Neural crest cell (in vitro differentiated cells): ENCODE measurements at regions not wholly inside any gene's neighbourhood (a gene's known extent, or its start where the extent isn't known, plus 50 kb on each side); places are given as distances from the start of the nearest gene placed in this dataset.

Experiments used
- DNase-seq: peaks from one replicate; pipeline ENCODE4 v3.0.0; 2021; ENCODE audit warnings: low read depth, mixed read lengths, low spot score
- H3K27ac Mint-ChIP-seq: one replicate; pipeline ENCODE4 v1.8.0; 2021; ENCODE audit warnings: mild to moderate bottlenecking, mixed read lengths; ENCODE audit not compliant: unreplicated experiment
- H3K27me3 Mint-ChIP-seq: 2 replicates; pipeline ENCODE4 v1.8.0; 2021; ENCODE audit warnings: low read depth, mild to moderate bottlenecking, mixed read lengths
- H3K36me3 Mint-ChIP-seq: 2 replicates; pipeline ENCODE4 v1.8.0; 2021; ENCODE audit warnings: low read depth, mild to moderate bottlenecking, mixed read lengths
- H3K4me1 Mint-ChIP-seq: 2 replicates; pipeline ENCODE4 v1.8.0; 2021; ENCODE audit warnings: mixed read lengths
- H3K4me3 Mint-ChIP-seq: one replicate; pipeline ENCODE4 v1.8.0; 2021; ENCODE audit warnings: mild to moderate bottlenecking, mixed read lengths
- H3K9me3 Mint-ChIP-seq: 2 replicates; pipeline ENCODE4 v1.8.0; 2021; ENCODE audit warnings: mixed read lengths
- TF ChIP-seq, protein P1 (sequence below): fragments of 200-600 bp; sonication (generic); conservative IDR thresholded peaks from 2 replicates; pipeline ENCODE4 v1.5.0; 2021; ENCODE audit warnings: antibody characterized with exemption, mild to moderate bottlenecking

GRCh38 chr11:70523384-70524095, 125.2 kb downstream of the CTTN start:
- no peak overlapping the region for H3K27ac Mint-ChIP-seq
- no peak overlapping the region for H3K4me3 Mint-ChIP-seq
- no peaks in the 10 kb centered on the region for H3K36me3 Mint-ChIP-seq
- H3K9me3 Mint-ChIP-seq = no peaks in the 10 kb centered on the region
- no peaks in the 10 kb centered on the region for H3K27me3 Mint-ChIP-seq
- H3K4me1 Mint-ChIP-seq = peaks cover 54% of the 10 kb centered on the region
- DNase-seq = no peak
- TF ChIP-seq, protein P1, sequence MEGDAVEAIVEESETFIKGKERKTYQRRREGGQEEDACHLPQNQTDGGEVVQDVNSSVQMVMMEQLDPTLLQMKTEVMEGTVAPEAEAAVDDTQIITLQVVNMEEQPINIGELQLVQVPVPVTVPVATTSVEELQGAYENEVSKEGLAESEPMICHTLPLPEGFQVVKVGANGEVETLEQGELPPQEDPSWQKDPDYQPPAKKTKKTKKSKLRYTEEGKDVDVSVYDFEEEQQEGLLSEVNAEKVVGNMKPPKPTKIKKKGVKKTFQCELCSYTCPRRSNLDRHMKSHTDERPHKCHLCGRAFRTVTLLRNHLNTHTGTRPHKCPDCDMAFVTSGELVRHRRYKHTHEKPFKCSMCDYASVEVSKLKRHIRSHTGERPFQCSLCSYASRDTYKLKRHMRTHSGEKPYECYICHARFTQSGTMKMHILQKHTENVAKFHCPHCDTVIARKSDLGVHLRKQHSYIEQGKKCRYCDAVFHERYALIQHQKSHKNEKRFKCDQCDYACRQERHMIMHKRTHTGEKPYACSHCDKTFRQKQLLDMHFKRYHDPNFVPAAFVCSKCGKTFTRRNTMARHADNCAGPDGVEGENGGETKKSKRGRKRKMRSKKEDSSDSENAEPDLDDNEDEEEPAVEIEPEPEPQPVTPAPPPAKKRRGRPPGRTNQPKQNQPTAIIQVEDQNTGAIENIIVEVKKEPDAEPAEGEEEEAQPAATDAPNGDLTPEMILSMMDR = no peak

DNA sequence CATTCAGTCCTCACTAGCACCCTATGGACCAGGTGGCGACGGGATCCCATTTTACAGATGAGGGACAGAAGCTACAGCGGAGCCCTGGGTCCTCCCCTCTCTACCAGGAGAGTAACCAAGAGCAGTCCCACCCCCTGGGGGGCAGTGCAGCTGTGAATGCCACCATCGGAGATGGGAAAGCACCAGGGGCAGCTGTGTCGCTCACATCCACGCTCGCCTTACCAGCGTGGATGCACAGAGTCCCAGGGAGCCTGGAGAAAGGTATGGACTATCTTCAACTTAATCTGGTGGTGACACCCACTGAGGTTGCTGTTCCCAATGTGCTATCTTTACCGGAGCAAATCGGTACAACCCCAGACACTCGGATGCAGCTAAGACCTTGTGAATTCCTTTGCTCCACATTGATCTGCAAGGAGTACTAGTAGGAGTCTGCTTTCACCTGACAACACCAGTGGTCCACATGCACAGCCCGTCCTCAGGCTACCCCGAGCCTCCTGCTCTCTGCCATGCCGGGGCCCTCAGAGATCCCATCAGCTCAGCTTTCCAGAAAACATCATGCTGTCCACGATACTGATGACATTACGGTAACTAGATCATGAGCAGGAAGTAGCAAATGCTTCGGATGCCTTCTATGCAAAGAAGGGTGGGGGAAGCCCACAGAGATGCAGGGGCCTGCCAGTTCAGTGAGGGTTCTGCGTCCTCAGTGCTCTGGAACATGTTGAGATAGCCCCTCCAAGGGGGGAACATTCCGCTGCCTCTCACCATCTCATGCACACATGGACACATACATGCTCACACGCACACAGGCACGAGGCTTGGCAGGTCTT, 126.0 kb downstream of the CTTN start:
- peak overlapping the region; percentile 6 for H3K27ac Mint-ChIP-seq

GRCh38 chr11:70525006-70525405, 126.7 kb downstream of the CTTN start:
- Mint-ChIP-seq H3K36me3 (no peaks in the 10 kb centered on the region), H3K27ac (peak overlapping the region; percentile 6), H3K4me1 (peaks cover 53% of the 10 kb centered on the region), H3K4me3 (no peak overlapping the region), H3K9me3 (no peaks in the 10 kb centered on the region), H3K27me3 (no peaks in the 10 kb centered on the region)
- DNase-seq = no peak
- TF ChIP-seq, protein P1 = no peak

More for the DNA sequence above, 126.0 kb downstream of the CTTN start:
- TF ChIP-seq, protein P1 = no peak
- H3K36me3 Mint-ChIP-seq = no peaks in the 10 kb centered on the region
- peaks cover 53% of the 10 kb centered on the region for H3K4me1 Mint-ChIP-seq
- no peaks in the 10 kb centered on the region for H3K9me3 Mint-ChIP-seq
- no peak for DNase-seq
- peak overlapping the region; percentile 44 for H3K4me3 Mint-ChIP-seq
- H3K27me3 Mint-ChIP-seq = no peaks in the 10 kb centered on the region

DNA sequence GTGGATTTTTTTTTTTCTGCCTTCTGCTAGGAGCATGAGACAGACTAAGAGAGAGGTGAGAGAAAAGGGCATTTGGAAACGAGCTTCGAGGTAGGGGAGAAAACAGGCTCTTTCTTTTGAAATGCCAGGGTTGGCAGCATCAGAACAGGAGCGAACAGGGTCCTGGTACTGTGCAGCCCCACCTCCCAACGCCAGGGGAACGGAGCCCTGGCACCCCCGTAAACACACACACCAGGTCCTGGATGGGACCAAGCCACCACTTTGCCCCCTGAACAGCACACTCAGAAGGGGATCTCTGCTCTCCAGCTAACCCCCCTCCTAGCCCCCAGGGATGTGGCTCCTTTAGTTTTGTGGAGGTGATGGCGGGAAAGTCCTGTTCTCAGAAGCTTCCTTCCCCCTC, 127.1 kb downstream of the CTTN start:
- Mint-ChIP-seq H3K27ac (no peak overlapping the region), H3K4me1 (peaks cover 51% of the 10 kb centered on the region), H3K27me3 (no peaks in the 10 kb centered on the region), H3K9me3 (no peaks in the 10 kb centered on the region), H3K4me3 (no peak overlapping the region), H3K36me3 (no peaks in the 10 kb centered on the region)
- TF ChIP-seq, protein P1 = no peak
- no peak for DNase-seq

DNA sequence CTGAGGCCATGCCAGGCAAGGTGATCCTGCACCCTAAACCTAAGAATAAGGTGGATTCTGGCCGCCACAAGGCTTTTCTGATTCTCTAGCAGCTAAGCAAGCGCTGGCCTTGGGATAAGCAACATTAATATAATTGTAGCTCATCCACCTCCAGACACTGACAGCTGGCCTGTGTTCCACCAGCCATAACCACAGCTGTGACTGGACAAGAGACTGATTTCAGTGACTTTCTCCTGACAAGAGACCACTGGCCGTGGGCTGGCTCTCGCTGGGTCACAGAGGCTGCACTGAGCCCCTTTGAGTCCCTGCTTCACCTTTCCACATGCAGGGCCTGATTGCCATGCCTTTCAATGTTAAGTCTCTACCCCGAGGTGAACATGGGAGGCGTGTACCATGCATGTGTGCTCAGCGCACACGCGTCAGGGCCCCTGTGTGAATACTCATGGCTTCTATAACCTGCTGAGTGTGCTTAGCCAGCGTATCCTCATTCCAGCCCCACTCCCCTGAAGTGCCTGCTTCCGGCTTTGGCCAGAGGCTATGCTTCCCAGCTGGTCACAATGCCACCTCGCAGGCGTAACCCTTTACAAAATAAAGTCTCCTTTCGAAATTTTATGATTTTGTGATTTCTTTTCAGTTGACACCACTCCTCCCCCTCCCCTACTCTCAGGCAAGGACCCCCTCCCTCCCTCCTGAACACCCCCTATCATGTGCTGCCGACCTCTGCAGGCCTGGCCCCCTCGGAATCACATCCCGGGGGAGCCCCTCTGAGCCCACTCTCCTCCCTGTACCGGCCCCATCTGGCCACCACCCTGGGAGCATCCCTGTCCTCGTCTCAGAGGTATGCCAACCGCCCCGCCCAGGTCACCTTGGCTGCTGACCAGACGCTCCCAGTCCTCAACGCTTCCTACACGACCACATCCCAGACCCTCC, 128.1 kb downstream of the CTTN start:
- Mint-ChIP-seq H3K27ac (no peak overlapping the region), H3K27me3 (no peaks in the 10 kb centered on the region), H3K36me3 (no peaks in the 10 kb centered on the region), H3K4me1 (peaks cover 48% of the 10 kb centered on the region), H3K9me3 (no peaks in the 10 kb centered on the region), H3K4me3 (no peak overlapping the region)
- TF ChIP-seq, protein P1 = no peak
- DNase-seq = no peak
